Ovary (tissue), 3 donors: ENCODE measurements at regions not wholly inside any gene's neighbourhood (a gene's known extent, or its start where the extent isn't known, plus 50 kb on each side); places are given as distances from the start of the nearest gene placed in this dataset.

Experiments
- POLR2A ChIP-seq: fragments of 450-650 bp; IDR thresholded peaks from one replicate; pipeline ENCODE4 v1.6.1; 2017; ENCODE audit warnings: antibody characterized with exemption, mild to moderate bottlenecking, moderate library complexity
- TF ChIP-seq, protein P1 (sequence below), 3 donors: fragments of 450-650 bp in 2 of 3; fragments of 200-600 bp in 1 of 3; IDR thresholded peaks; one replicate each; pipeline versions ENCODE4 v1.5.1 to v1.8.0; 2016 to 2022; ENCODE audit warnings: antibody characterized with exemption in 3 of 3, mild to moderate bottlenecking in 1 of 3
- donor health status: DM: no; HTN: no; CAD: no.

DNA sequence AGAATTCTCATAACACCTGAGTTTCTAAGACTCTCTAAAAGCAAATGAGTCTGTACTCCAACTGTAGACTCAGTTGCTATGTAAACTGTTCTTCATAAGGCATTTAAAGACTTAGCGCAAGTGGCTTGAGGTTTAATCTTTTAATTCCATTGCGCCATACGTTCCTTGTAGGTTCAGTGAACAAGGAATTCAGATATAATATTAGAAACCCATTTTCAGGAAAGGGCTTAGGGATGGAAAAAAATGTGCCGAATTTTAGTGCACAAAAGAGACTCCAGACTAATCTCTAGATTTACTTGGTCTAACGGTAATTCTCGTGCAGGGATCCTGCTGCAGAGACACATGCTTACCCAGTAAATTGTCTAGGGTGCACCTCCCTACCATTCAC is 268.9 kb upstream of the TANK start:
- TF ChIP-seq POLR2A, result no peak
- TF ChIP-seq, protein P1, sequence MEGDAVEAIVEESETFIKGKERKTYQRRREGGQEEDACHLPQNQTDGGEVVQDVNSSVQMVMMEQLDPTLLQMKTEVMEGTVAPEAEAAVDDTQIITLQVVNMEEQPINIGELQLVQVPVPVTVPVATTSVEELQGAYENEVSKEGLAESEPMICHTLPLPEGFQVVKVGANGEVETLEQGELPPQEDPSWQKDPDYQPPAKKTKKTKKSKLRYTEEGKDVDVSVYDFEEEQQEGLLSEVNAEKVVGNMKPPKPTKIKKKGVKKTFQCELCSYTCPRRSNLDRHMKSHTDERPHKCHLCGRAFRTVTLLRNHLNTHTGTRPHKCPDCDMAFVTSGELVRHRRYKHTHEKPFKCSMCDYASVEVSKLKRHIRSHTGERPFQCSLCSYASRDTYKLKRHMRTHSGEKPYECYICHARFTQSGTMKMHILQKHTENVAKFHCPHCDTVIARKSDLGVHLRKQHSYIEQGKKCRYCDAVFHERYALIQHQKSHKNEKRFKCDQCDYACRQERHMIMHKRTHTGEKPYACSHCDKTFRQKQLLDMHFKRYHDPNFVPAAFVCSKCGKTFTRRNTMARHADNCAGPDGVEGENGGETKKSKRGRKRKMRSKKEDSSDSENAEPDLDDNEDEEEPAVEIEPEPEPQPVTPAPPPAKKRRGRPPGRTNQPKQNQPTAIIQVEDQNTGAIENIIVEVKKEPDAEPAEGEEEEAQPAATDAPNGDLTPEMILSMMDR (IDR thresholded peaks at IDR 0.05), result no peak
